HEK293 (cell line): ENCODE measurements at regions not wholly inside any gene's neighbourhood (a gene's known extent, or its start where the extent isn't known, plus 50 kb on each side); places are given as distances from the start of the nearest gene placed in this dataset.

Experiments used
- CTCF ChIA-PET: fragments of 350-600 bp; formaldehyde crosslinking; extraction: SDS; loops from one replicate; lab custom pipeline; 2021; ENCODE audit warnings: antibody characterized with exemption; lab: Yijun Ruan, JAX
- POLR2A ChIA-PET: fragments of 300-600 bp; formaldehyde crosslinking; extraction: SDS; loops from one replicate; lab custom pipeline; 2020; ENCODE audit warnings: antibody characterized with exemption, inconsistent platforms; lab: Yijun Ruan, JAX
- H3K27ac ChIP-seq: fragments of 200-500 bp; sonication (Bioruptor generic); 2 replicates; pipeline ENCODE4 v1.5.1; 2014; ENCODE audit warnings: low read depth, low read length, control low read depth, inconsistent platforms; ENCODE audit errors: extremely low read depth
- H3K36me3 ChIP-seq, 2 experiments: fragments of 200-500 bp in 1 of 2; sonication (Bioruptor generic) in 1 of 2; 1 replicate in 1 of 2; 2 replicates in 1 of 2; pipeline ENCODE4 v1.5.1; 2014 to 2017; ENCODE audit warnings: inconsistent platforms in 2 of 2, low read length in 2 of 2; ENCODE audit not compliant: control insufficient read depth in 2 of 2, insufficient read depth in 1 of 2
- H3K4me1 ChIP-seq: fragments of 200-500 bp; sonication (Bioruptor generic); 2 replicates; pipeline ENCODE4 v1.5.1; 2014; ENCODE audit warnings: mild to moderate bottlenecking, low read length, inconsistent platforms; ENCODE audit not compliant: control insufficient read depth, insufficient read depth
- H3K4me3 ChIP-seq: 2 replicates; pipeline ENCODE4 v1.5.1; 2011; ENCODE audit warnings: low read depth, mild to moderate bottlenecking, control low read depth, low read length, moderate library complexity
- H3K9me3 ChIP-seq: fragments of 200-500 bp; sonication (Bioruptor generic); 2 replicates; pipeline ENCODE4 v1.5.1; 2014; ENCODE audit warnings: low read depth, low read length, inconsistent platforms; ENCODE audit not compliant: control insufficient read depth, insufficient read depth
- GLIS2 ChIP-seq: fragments of 450-650 bp; formaldehyde crosslinking; IDR thresholded peaks from 2 replicates; pipeline ENCODE4 v1.5.1; 2016; ENCODE audit warnings: missing biosample characterization, missing genetic modification characterization
- KLF1 ChIP-seq: fragments of 450-650 bp; formaldehyde crosslinking; IDR thresholded peaks from 2 replicates; pipeline ENCODE4 v1.5.1; 2016; ENCODE audit warnings: missing biosample characterization, missing genetic modification characterization
- KLF8 ChIP-seq: fragments of 450-650 bp; formaldehyde crosslinking; IDR thresholded peaks from 2 replicates; pipeline ENCODE4 v1.5.1; 2016; ENCODE audit warnings: missing biosample characterization, missing genetic modification characterization
- PRDM1 ChIP-seq: fragments of 450-650 bp; formaldehyde crosslinking; IDR thresholded peaks from 2 replicates; pipeline ENCODE4; 2016; ENCODE audit warnings: missing biosample characterization, missing genetic modification characterization
- RBAK ChIP-seq: fragments of 450-650 bp; formaldehyde crosslinking; IDR thresholded peaks from 2 replicates; pipeline ENCODE4 v1.5.1; 2016; ENCODE audit warnings: missing biosample characterization, missing genetic modification characterization
- SETDB1 ChIP-seq: IDR thresholded peaks from one replicate; pipeline ENCODE4 v1.6.1; 2017; ENCODE audit warnings: mild to moderate bottlenecking, low read length, moderate library complexity, mixed read lengths; ENCODE audit not compliant: insufficient read length
- SP3 ChIP-seq: fragments of 450-650 bp; formaldehyde crosslinking; IDR thresholded peaks from 2 replicates; pipeline ENCODE4 v1.5.1; 2016; ENCODE audit warnings: missing biosample characterization, missing genetic modification characterization
- TRIM28 ChIP-seq: IDR thresholded peaks from 2 replicates; pipeline ENCODE4 v1.6.1; 2011; ENCODE audit warnings: low read length, control low read depth, borderline replicate concordance
- ZNF132 ChIP-seq: fragments of 450-650 bp; formaldehyde crosslinking; IDR thresholded peaks from 2 replicates; pipeline ENCODE4 v1.5.1; 2017; ENCODE audit warnings: missing biosample characterization, missing genetic modification characterization, borderline replicate concordance
- ZNF174 ChIP-seq: fragments of 450-650 bp; formaldehyde crosslinking; IDR thresholded peaks from 2 replicates; pipeline ENCODE4 v1.5.0; 2017; ENCODE audit warnings: missing biosample characterization, mild to moderate bottlenecking, missing genetic modification characterization
- ZNF23 ChIP-seq: fragments of 450-650 bp; formaldehyde crosslinking; IDR thresholded peaks from 2 replicates; pipeline ENCODE4 v1.5.1; 2016; ENCODE audit warnings: missing biosample characterization, missing genetic modification characterization, borderline replicate concordance
- ZNF560 ChIP-seq: fragments of 450-650 bp; formaldehyde crosslinking; IDR thresholded peaks from 2 replicates; pipeline ENCODE4 v1.5.1; 2017; ENCODE audit warnings: missing biosample characterization, missing genetic modification characterization, borderline replicate concordance
- ZNF747 ChIP-seq: fragments of 450-650 bp; formaldehyde crosslinking; IDR thresholded peaks from 2 replicates; pipeline ENCODE4 v1.5.1; 2016; ENCODE audit warnings: missing biosample characterization, missing genetic modification characterization
- ZNF785 ChIP-seq: fragments of 450-650 bp; formaldehyde crosslinking; IDR thresholded peaks from 2 replicates; pipeline ENCODE4 v1.5.1; 2016; ENCODE audit warnings: missing biosample characterization, missing genetic modification characterization
- TF ChIP-seq, protein P1 (sequence below): fragments of 450-650 bp; formaldehyde crosslinking; IDR thresholded peaks from 2 replicates; pipeline ENCODE4 v1.5.1; 2016; ENCODE audit warnings: missing biosample characterization, missing genetic modification characterization
- TF ChIP-seq, protein P2 (sequence below): fragments of 450-650 bp; formaldehyde crosslinking; IDR thresholded peaks from 2 replicates; pipeline ENCODE4 v1.5.1; 2017; ENCODE audit warnings: missing biosample characterization, missing genetic modification characterization
- TF ChIP-seq, protein P3 (sequence below): fragments of 450-650 bp; formaldehyde crosslinking; IDR thresholded peaks from 2 replicates; pipeline ENCODE4 v1.5.1; 2016; ENCODE audit warnings: missing biosample characterization, missing genetic modification characterization
- TF ChIP-seq, protein P4 (sequence below): fragments of 450-650 bp; formaldehyde crosslinking; IDR thresholded peaks from 2 replicates; pipeline ENCODE4 v1.5.1; 2016; ENCODE audit warnings: missing biosample characterization, missing genetic modification characterization
- TF ChIP-seq, protein P5 (sequence below): fragments of 450-650 bp; formaldehyde crosslinking; optimal IDR thresholded peaks from 2 replicates; pipeline ENCODE3; 2016; ENCODE audit warnings: missing biosample characterization, mild to moderate bottlenecking, missing genetic modification characterization
- TF ChIP-seq, protein P6 (sequence below): fragments of 450-650 bp; formaldehyde crosslinking; IDR thresholded peaks from 2 replicates; pipeline ENCODE4 v1.5.0; 2017; ENCODE audit warnings: missing biosample characterization, missing genetic modification characterization, borderline replicate concordance
- TF ChIP-seq, protein P7 (sequence below): fragments of 450-650 bp; formaldehyde crosslinking; IDR thresholded peaks from 2 replicates; pipeline ENCODE4 v1.5.1; 2016; ENCODE audit warnings: missing biosample characterization, missing genetic modification characterization

DNA sequence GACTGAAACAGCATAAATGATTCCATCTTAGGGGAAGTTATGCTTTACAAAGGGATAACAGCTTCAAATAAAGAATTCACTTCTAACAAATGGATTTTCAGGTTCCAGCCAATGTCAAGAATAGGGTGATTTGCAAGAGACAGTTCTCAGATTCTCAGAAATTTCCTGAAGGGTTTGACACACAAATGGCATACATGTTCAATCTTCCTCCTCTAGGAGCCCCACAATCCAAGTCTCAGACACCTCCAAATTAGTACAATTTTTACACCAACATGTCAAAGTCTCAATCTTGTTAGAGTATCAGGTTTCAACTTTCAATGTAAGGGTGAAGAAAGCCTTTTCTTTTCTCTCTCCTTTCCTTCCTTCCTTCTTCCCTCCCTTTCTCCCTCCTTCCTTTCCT lies 996.6 kb downstream of the TLE1 start (continued):
- TF ChIP-seq SETDB1 (no peak), ZNF132 (tag by site-specific recombination) (no peak)
- TF ChIP-seq, protein P1, sequence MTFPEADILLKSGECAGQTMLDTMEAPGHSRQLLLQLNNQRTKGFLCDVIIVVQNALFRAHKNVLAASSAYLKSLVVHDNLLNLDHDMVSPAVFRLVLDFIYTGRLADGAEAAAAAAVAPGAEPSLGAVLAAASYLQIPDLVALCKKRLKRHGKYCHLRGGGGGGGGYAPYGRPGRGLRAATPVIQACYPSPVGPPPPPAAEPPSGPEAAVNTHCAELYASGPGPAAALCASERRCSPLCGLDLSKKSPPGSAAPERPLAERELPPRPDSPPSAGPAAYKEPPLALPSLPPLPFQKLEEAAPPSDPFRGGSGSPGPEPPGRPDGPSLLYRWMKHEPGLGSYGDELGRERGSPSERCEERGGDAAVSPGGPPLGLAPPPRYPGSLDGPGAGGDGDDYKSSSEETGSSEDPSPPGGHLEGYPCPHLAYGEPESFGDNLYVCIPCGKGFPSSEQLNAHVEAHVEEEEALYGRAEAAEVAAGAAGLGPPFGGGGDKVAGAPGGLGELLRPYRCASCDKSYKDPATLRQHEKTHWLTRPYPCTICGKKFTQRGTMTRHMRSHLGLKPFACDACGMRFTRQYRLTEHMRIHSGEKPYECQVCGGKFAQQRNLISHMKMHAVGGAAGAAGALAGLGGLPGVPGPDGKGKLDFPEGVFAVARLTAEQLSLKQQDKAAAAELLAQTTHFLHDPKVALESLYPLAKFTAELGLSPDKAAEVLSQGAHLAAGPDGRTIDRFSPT (tag by site-specific recombination): no peak

DNA sequence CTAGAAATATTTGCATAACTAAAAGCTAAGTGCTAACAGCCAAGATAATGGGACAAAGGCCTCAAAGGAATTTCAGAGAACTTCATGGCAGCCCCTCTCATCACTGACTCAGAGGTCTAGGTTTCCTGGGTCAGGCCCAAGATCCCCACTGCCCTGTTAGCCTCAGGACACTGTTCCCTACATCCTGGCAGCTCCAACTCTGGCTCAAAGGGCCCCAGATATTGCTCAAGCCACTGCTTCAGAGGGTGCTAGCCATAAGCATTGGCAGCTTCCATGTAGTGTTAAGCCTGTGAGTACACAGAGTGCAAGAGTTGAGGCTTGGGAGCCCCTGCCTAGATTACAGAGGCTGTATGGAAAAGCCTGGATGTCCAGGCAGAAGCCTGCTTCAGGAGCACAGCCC lies 998.1 kb downstream of the TLE1 start:
- Histone ChIP-seq H3K4me3 (no peak overlapping the region), H3K4me1 (no peaks in the 10 kb centered on the region), H3K9me3 (no peaks in the 10 kb centered on the region), H3K36me3 (no peaks in the 10 kb centered on the region), H3K27ac (no peak overlapping the region)
- CTCF ChIA-PET: no interaction called here
- POLR2A ChIA-PET: no interaction called here
- no peak for TF ChIP-seq ZNF785 (tag by site-specific recombination)
- no peak for TF ChIP-seq SP3 (tag by site-specific recombination)
- TF ChIP-seq KLF1 (tag by site-specific recombination): no peak
- TF ChIP-seq, protein P2, sequence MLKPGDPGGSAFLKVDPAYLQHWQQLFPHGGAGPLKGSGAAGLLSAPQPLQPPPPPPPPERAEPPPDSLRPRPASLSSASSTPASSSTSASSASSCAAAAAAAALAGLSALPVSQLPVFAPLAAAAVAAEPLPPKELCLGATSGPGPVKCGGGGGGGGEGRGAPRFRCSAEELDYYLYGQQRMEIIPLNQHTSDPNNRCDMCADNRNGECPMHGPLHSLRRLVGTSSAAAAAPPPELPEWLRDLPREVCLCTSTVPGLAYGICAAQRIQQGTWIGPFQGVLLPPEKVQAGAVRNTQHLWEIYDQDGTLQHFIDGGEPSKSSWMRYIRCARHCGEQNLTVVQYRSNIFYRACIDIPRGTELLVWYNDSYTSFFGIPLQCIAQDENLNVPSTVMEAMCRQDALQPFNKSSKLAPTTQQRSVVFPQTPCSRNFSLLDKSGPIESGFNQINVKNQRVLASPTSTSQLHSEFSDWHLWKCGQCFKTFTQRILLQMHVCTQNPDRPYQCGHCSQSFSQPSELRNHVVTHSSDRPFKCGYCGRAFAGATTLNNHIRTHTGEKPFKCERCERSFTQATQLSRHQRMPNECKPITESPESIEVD: no peak
- no peak for TF ChIP-seq ZNF560 (tag by site-specific recombination)
- no peak for TF ChIP-seq KLF8
- TF ChIP-seq, protein P3, sequence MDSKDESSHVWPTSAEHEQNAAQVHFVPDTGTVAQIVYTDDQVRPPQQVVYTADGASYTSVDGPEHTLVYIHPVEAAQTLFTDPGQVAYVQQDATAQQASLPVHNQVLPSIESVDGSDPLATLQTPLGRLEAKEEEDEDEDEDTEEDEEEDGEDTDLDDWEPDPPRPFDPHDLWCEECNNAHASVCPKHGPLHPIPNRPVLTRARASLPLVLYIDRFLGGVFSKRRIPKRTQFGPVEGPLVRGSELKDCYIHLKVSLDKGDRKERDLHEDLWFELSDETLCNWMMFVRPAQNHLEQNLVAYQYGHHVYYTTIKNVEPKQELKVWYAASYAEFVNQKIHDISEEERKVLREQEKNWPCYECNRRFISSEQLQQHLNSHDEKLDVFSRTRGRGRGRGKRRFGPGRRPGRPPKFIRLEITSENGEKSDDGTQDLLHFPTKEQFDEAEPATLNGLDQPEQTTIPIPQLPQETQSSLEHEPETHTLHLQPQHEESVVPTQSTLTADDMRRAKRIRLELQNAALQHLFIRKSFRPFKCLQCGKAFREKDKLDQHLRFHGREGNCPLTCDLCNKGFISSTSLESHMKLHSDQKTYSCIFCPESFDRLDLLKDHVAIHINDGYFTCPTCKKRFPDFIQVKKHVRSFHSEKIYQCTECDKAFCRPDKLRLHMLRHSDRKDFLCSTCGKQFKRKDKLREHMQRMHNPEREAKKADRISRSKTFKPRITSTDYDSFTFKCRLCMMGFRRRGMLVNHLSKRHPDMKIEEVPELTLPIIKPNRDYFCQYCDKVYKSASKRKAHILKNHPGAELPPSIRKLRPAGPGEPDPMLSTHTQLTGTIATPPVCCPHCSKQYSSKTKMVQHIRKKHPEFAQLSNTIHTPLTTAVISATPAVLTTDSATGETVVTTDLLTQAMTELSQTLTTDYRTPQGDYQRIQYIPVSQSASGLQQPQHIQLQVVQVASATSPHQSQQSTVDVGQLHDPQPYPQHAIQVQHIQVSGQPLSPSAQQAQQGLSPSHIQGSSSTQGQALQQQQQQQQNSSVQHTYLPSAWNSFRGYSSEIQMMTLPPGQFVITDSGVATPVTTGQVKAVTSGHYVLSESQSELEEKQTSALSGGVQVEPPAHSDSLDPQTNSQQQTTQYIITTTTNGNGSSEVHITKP: no peak
- TF ChIP-seq, protein P4, sequence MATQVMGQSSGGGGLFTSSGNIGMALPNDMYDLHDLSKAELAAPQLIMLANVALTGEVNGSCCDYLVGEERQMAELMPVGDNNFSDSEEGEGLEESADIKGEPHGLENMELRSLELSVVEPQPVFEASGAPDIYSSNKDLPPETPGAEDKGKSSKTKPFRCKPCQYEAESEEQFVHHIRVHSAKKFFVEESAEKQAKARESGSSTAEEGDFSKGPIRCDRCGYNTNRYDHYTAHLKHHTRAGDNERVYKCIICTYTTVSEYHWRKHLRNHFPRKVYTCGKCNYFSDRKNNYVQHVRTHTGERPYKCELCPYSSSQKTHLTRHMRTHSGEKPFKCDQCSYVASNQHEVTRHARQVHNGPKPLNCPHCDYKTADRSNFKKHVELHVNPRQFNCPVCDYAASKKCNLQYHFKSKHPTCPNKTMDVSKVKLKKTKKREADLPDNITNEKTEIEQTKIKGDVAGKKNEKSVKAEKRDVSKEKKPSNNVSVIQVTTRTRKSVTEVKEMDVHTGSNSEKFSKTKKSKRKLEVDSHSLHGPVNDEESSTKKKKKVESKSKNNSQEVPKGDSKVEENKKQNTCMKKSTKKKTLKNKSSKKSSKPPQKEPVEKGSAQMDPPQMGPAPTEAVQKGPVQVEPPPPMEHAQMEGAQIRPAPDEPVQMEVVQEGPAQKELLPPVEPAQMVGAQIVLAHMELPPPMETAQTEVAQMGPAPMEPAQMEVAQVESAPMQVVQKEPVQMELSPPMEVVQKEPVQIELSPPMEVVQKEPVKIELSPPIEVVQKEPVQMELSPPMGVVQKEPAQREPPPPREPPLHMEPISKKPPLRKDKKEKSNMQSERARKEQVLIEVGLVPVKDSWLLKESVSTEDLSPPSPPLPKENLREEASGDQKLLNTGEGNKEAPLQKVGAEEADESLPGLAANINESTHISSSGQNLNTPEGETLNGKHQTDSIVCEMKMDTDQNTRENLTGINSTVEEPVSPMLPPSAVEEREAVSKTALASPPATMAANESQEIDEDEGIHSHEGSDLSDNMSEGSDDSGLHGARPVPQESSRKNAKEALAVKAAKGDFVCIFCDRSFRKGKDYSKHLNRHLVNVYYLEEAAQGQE (tag by site-specific recombination): no peak
- TF ChIP-seq ZNF747: no peak
- TF ChIP-seq, protein P5, sequence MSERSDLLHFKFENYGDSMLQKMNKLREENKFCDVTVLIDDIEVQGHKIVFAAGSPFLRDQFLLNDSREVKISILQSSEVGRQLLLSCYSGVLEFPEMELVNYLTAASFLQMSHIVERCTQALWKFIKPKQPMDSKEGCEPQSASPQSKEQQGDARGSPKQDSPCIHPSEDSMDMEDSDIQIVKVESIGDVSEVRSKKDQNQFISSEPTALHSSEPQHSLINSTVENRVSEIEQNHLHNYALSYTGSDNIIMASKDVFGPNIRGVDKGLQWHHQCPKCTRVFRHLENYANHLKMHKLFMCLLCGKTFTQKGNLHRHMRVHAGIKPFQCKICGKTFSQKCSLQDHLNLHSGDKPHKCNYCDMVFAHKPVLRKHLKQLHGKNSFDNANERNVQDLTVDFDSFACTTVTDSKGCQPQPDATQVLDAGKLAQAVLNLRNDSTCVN (tag by site-specific recombination): no peak
- TF ChIP-seq, protein P6, sequence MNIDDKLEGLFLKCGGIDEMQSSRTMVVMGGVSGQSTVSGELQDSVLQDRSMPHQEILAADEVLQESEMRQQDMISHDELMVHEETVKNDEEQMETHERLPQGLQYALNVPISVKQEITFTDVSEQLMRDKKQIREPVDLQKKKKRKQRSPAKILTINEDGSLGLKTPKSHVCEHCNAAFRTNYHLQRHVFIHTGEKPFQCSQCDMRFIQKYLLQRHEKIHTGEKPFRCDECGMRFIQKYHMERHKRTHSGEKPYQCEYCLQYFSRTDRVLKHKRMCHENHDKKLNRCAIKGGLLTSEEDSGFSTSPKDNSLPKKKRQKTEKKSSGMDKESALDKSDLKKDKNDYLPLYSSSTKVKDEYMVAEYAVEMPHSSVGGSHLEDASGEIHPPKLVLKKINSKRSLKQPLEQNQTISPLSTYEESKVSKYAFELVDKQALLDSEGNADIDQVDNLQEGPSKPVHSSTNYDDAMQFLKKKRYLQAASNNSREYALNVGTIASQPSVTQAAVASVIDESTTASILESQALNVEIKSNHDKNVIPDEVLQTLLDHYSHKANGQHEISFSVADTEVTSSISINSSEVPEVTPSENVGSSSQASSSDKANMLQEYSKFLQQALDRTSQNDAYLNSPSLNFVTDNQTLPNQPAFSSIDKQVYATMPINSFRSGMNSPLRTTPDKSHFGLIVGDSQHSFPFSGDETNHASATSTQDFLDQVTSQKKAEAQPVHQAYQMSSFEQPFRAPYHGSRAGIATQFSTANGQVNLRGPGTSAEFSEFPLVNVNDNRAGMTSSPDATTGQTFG: no peak
- no peak for TF ChIP-seq GLIS2 (tag by site-specific recombination)
- TF ChIP-seq RBAK (tag by site-specific recombination): no peak
- TF ChIP-seq ZNF174 (tag by site-specific recombination): no peak
- TF ChIP-seq ZNF23 (tag by site-specific recombination): no peak
- TF ChIP-seq PRDM1 (tag by site-specific recombination): no peak
- TF ChIP-seq, protein P7, sequence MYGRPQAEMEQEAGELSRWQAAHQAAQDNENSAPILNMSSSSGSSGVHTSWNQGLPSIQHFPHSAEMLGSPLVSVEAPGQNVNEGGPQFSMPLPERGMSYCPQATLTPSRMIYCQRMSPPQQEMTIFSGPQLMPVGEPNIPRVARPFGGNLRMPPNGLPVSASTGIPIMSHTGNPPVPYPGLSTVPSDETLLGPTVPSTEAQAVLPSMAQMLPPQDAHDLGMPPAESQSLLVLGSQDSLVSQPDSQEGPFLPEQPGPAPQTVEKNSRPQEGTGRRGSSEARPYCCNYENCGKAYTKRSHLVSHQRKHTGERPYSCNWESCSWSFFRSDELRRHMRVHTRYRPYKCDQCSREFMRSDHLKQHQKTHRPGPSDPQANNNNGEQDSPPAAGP (tag by site-specific recombination): no peak
- no peak for TF ChIP-seq TRIM28
